Ovary (tissue), 3 donors: ENCODE measurements at regions not wholly inside any gene's neighbourhood (a gene's known extent, or its start where the extent isn't known, plus 50 kb on each side); places are given as distances from the start of the nearest gene placed in this dataset.

ENCODE experiments used
- CTCF ChIP-seq, 3 donors: fragments of 450-650 bp in 2 of 3; fragments of 200-600 bp in 1 of 3; IDR thresholded peaks; one replicate each; pipeline versions ENCODE4 v1.5.1 to v1.8.0; 2016 to 2022; ENCODE audit warnings: antibody characterized with exemption in 3 of 3, mild to moderate bottlenecking in 1 of 3
- EP300 ChIP-seq: sonication (generic); formaldehyde crosslinking; IDR thresholded peaks from one replicate; pipeline ENCODE4 v1.6.1; 2017; ENCODE audit warnings: antibody characterized with exemption
- POLR2A ChIP-seq: fragments of 450-650 bp; IDR thresholded peaks from one replicate; pipeline ENCODE4 v1.6.1; 2017; ENCODE audit warnings: antibody characterized with exemption, mild to moderate bottlenecking, moderate library complexity
- donor health status: DM: no; HTN: no; CAD: no.

DNA sequence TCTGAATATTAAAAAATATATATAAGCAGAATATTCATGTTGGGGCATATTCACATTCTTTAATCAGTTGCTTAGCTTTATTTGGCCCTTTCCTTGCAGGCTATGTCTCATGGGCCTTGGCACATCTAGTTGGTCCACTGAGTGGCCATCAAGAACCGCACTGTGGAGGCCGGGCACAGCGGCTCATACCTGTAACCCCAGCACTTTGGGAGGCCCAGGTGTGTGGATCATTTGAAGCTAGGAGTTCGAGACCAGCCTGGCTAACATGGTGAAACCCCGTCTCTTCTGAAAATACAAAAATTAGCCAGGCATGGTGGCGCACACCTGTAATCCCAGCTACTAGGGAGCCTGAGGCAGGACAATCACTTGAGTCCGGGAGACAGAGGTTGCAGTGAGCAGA lies 127.6 kb upstream of the TANK start:
- TF ChIP-seq POLR2A, result no peak
- no peak for TF ChIP-seq CTCF (IDR thresholded peaks at IDR 0.05)
- no peak for TF ChIP-seq EP300
